ENCODE measurements at regions not wholly inside any gene's neighbourhood (a gene's known extent, or its start where the extent isn't known, plus 50 kb on each side); places are given as distances from the start of the nearest gene placed in this dataset.

GRCh38 chr3:193124861-193125260 lies 116.2 kb upstream of the PLAAT1 start:
- no peak for DNase-seq (ENCODE audit: low read depth in 1 of 2, low spot score in 2 of 2)
- 80% methylated on average over 9 of the region's 9 CpGs; no CpG with 5 or more reads in 1 of the 2 experiments for WGBS, 2 experiments (ENCODE audit: extremely low coverage in 1 of 2, insufficient coverage in 1 of 2, insufficient read length in 1 of 2, insufficient replicate concordance in 2 of 2, low coverage in 1 of 2, low lambda C conversion rate in 2 of 2, missing lambda C conversion rate in 1 of 2)
- Histone ChIP-seq H3K27ac (ENCODE audit: low read depth, low read length) (no peak overlapping the region), H3K4me1 (replicated peaks in 1 of 4; ENCODE audit: control insufficient read depth in 3 of 4, insufficient read depth in 4 of 4, low read length in 3 of 4) (no peaks in the 10 kb centered on the region), H3K4ac (replicated peaks; ENCODE audit: insufficient read length, low read depth, low read length) (no peak overlapping the region), H3K23ac (ENCODE audit: insufficient read length) (no peak overlapping the region), H2BK5ac (ENCODE audit: low read depth, low read length) (no peak overlapping the region), H2BK12ac (ENCODE audit: low read depth, low read length) (no peak overlapping the region), H3K79me1 (ENCODE audit: low read depth, low read length) (no peaks in the 10 kb centered on the region), H3K23me2 (ENCODE audit: low read depth, low read length) (no peaks in the 10 kb centered on the region), H4K91ac (replicated peaks; ENCODE audit: insufficient read length, low read length) (no peak overlapping the region), H3K36me3 (ENCODE audit: control insufficient read depth in 2 of 4, insufficient read depth in 4 of 4, low read length in 3 of 4) (no peaks in the 10 kb centered on the region), H4K5ac (ENCODE audit: insufficient read length, low read depth, low read length) (no peak overlapping the region), H2BK20ac (ENCODE audit: low read length) (peak overlapping the region; percentile 15; the same call in 1 of the 2 replicates), H3K27me3 (replicated peaks in 1 of 4; ENCODE audit: control insufficient read depth in 3 of 4, extremely low read depth in 1 of 4, insufficient read depth in 3 of 4, low read length in 3 of 4) (no peaks in the 10 kb centered on the region), H4K20me1 (replicated peaks in 1 of 2; ENCODE audit: control insufficient read depth in 1 of 2, insufficient read depth in 2 of 2, low read length in 2 of 2) (no peaks in the 10 kb centered on the region), H3K14ac (ENCODE audit: insufficient read length) (no peak overlapping the region), H3K79me2 (ENCODE audit: control insufficient read depth in 1 of 2, insufficient read depth in 2 of 2, low read length in 2 of 2) (no peaks in the 10 kb centered on the region), H3K18ac (ENCODE audit: extremely low read depth, low read length) (no peak overlapping the region), H3K9ac (replicated peaks in 1 of 4; ENCODE audit: extremely low read depth in 1 of 4, low read depth in 3 of 4, low read length in 3 of 4) (no peak overlapping the region), H3K4me2 (ENCODE audit: insufficient read depth in 1 of 2, low read depth in 2 of 2, low read length in 2 of 2) (no peak overlapping the region), H2AFZ (ENCODE audit: low read length) (no peak overlapping the region), H3K56ac (replicated peaks; ENCODE audit: insufficient read length, low read depth, low read length) (no peak overlapping the region), H3K4me3 (ENCODE audit: extremely low read depth in 1 of 4, insufficient read depth in 2 of 4, low read depth in 3 of 4, low read length in 4 of 4) (no peak overlapping the region), H3K9me3 (ENCODE audit: insufficient read depth in 2 of 2, low read depth in 1 of 2, low read length in 1 of 2) (no peaks in the 10 kb centered on the region; a peak in 1 of 4 replicates), H2BK120ac (replicated peaks; ENCODE audit: low read depth, low read length) (no peak overlapping the region), H2AK5ac (ENCODE audit: low read depth, low read length) (no peak overlapping the region), H2BK15ac (ENCODE audit: low read length) (no peak overlapping the region), H4K8ac (ENCODE audit: extremely low read depth, insufficient read depth, low read length) (no peak overlapping the region)
- POLR2A ChIA-PET (ENCODE audit: partially characterized antibody) = no interaction called here
- no peak for FAIRE-seq
- CTCF ChIA-PET (ENCODE audit: partially characterized antibody) = interaction anchor here (1.5 kb wide), 1 partner anchor 16 kb away, joined by 3 read pairs; no protein-coding TSS in a partner anchor
- TF ChIP-seq PHF8 (conservative IDR thresholded peaks at IDR 0.05; ENCODE audit: low read depth, low read length) (no peak), GTF2F1 (IDR thresholded peaks at IDR 0.05; ENCODE audit: borderline replicate concordance, low read depth, low read length) (no peak), FOSL1 (IDR thresholded peaks at IDR 0.05; ENCODE audit: insufficient read depth, low read depth, low read length) (no peak), BACH1 (IDR thresholded peaks at IDR 0.05; ENCODE audit: low read length) (no peak), ASH2L (IDR thresholded peaks at IDR 0.05; ENCODE audit: low read length) (no peak), TCF12 (IDR thresholded peaks at IDR 0.05; ENCODE audit: low read depth, low read length) (no peak), SIX5 (IDR thresholded peaks at IDR 0.05; ENCODE audit: low read depth, low read length) (no peak), POU5F1 (IDR thresholded peaks at IDR 0.05; ENCODE audit: low read depth, low read length) (no peak), CHD2 (IDR thresholded peaks at IDR 0.05; ENCODE audit: low read length) (no peak), SRF (IDR thresholded peaks at IDR 0.05; ENCODE audit: low read depth, low read length) (no peak), SP4 (IDR thresholded peaks at IDR 0.05; ENCODE audit: low read length) (no peak), YY1 (IDR thresholded peaks at IDR 0.05; ENCODE audit: low read depth, low read length) (no peak), KDM1A (IDR thresholded peaks at IDR 0.05; ENCODE audit: borderline replicate concordance, low read length) (no peak), JUND (IDR thresholded peaks at IDR 0.05; ENCODE audit: low read length) (no peak), CBX8 (IDR thresholded peaks at IDR 0.05; ENCODE audit: borderline replicate concordance, low read depth, low read length) (no peak)
